ENCODE measurements at regions not wholly inside any gene's neighbourhood (a gene's known extent, or its start where the extent isn't known, plus 50 kb on each side); places are given as distances from the start of the nearest gene placed in this dataset.

- TF ChIP-seq CTCF (IDR thresholded peaks at IDR 0.05; ENCODE audit: insufficient read depth, low read depth, low read length) (peak; percentile 11), EZH2 (IDR thresholded peaks at IDR 0.05; ENCODE audit: insufficient read depth, low read length) (no peak)
Observed at GRCh38 chr2:6526093-6526824, 339.4 kb downstream of the CMPK2 start.
